PC-3 (cell line): ENCODE measurements at regions not wholly inside any gene's neighbourhood (a gene's known extent, or its start where the extent isn't known, plus 50 kb on each side); places are given as distances from the start of the nearest gene placed in this dataset.

Experiments
- ATAC-seq: fragments of 200-7000 bp; cut with Tn5 transposase; 2 replicates; pipeline ENCODE4 v1.9.1; 2020; ENCODE audit warnings: mild to moderate bottlenecking, moderate library complexity
- BruUV-seq: library from RNA; stranded (reverse); fragments of 400-500 nt; replicated peaks from 2 replicates; lab custom pipeline; 2021; lab: Mats Ljungman, UMichigan
- CTCF ChIA-PET: fragments of 300-600 bp; sonication (Branson Sonifier 250); formaldehyde crosslinking; loops from one replicate; lab custom pipeline; 2022; ENCODE audit warnings: antibody characterized with exemption; lab: Charles Lee
- POLR2A ChIA-PET: fragments of 300-600 bp; sonication (Branson Sonifier 250); formaldehyde crosslinking; loops from one replicate; lab custom pipeline; 2022; ENCODE audit warnings: antibody characterized with exemption; ENCODE audit not compliant: unreplicated experiment; lab: Charles Lee
- DNase-seq: peaks from one replicate; pipeline ENCODE4 v3.0.0-alpha.2; 2015
- H2AFZ ChIP-seq: fragments of 300-600 bp; sonication (generic); 2 replicates; pipeline ENCODE4 v1.6.0; 2016; ENCODE audit warnings: antibody characterized with exemption, low read length
- H3F3A ChIP-seq: fragments of 300-600 bp; sonication (generic); one replicate; pipeline ENCODE4 v1.6.0; 2017; ENCODE audit warnings: antibody characterized with exemption, low read length, control low read depth, mild to moderate bottlenecking; ENCODE audit not compliant: unreplicated experiment
- H3K27ac ChIP-seq: fragments of 300-600 bp; sonication (generic); 2 replicates; pipeline ENCODE4 v1.5.1; 2016; ENCODE audit warnings: mild to moderate bottlenecking, low read length
- H3K27me3 ChIP-seq: fragments of 300-600 bp; sonication (generic); 2 replicates; pipeline ENCODE4 v1.6.1; 2016; ENCODE audit warnings: low read length, mixed read lengths
- H3K36me3 ChIP-seq: fragments of 300-600 bp; sonication (generic); 2 replicates; pipeline ENCODE4 v1.6.1; 2016; ENCODE audit warnings: low read depth, mixed run types, low read length, mixed read lengths
- H3K4me1 ChIP-seq: fragments of 300-600 bp; sonication (generic); 2 replicates; pipeline ENCODE4 v1.5.1; 2016; ENCODE audit warnings: low read length; ENCODE audit not compliant: insufficient read depth
- H3K4me2 ChIP-seq: fragments of 300-600 bp; sonication (generic); 2 replicates; pipeline ENCODE4 v1.6.0; 2016; ENCODE audit warnings: low read length
- H3K4me3 ChIP-seq: fragments of 300-600 bp; sonication (generic); 2 replicates; pipeline ENCODE4 v1.5.1; 2016; ENCODE audit warnings: mild to moderate bottlenecking, low read length, mixed read lengths
- H3K79me2 ChIP-seq: fragments of 300-600 bp; sonication (generic); 2 replicates; pipeline ENCODE4 v1.6.1; 2017; ENCODE audit warnings: low read length, mixed read lengths
- H3K9ac ChIP-seq: fragments of 300-600 bp; sonication (generic); 2 replicates; pipeline ENCODE4 v1.6.0; 2016; ENCODE audit warnings: mild to moderate bottlenecking, low read length
- H3K9me2 ChIP-seq: fragments of 300-600 bp; sonication (generic); replicated peaks from 2 replicates; pipeline ENCODE4 v1.6.1; 2016; ENCODE audit warnings: mixed run types, low read length, mixed read lengths
- H3K9me3 ChIP-seq: fragments of 300-600 bp; sonication (generic); 2 replicates; pipeline ENCODE4 v1.6.1; 2016; ENCODE audit warnings: low read length, mixed read lengths
- H4K20me1 ChIP-seq: fragments of 300-600 bp; sonication (generic); 2 replicates; pipeline ENCODE4 v1.6.1; 2016; ENCODE audit warnings: low read length, mixed read lengths
- EZH2 ChIP-seq: fragments of 300-600 bp; sonication (generic); IDR thresholded peaks from one replicate; pipeline ENCODE4 v1.6.1; 2017; ENCODE audit warnings: antibody characterized with exemption, mild to moderate bottlenecking, low read length; ENCODE audit not compliant: unreplicated experiment
- EZH2phosphoT487 ChIP-seq: fragments of 300-600 bp; sonication (generic); IDR thresholded peaks from 2 replicates; pipeline ENCODE4 v1.6.1; 2018; ENCODE audit warnings: mild to moderate bottlenecking, antibody characterized with exemption, low read length, borderline replicate concordance
- intact Hi-C: fragments of 100-400 bp; cut with micrococcal nuclease; formaldehyde crosslinking; loops from 2 replicates; pipeline ENCODE4 v1.9.0; 2023
- TF ChIP-seq, protein P1 (sequence below): fragments of 300-600 bp; sonication (generic); conservative IDR thresholded peaks from 2 replicates; pipeline ENCODE4 v1.5.1; 2017; ENCODE audit warnings: antibody characterized with exemption, low read depth, mild to moderate bottlenecking, low read length

DNA sequence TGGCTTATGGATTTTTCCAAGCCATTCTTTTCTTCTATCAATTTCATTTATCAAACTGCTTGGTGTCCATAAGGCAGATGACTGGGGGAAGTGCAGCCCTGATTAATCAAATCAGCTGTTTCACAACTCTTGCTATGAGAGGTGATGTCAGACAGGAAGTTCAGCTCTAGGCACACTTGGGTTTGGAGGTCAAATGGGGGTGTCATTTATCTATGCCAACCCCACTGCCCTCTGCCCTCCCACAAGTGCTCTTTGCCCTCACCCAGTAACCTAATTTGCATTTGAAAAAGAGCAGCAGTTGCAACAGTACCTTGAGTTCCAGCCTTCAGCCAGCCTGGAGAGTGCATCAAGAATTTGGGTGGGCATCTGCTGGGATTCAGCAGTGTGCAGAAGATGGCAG is 431.3 kb upstream of the SPRED2 start:
- no peaks in the 10 kb centered on the region for H3K36me3 ChIP-seq
- no peak overlapping the region for H3K4me3 ChIP-seq
- no peak overlapping the region for H3K27ac ChIP-seq
- no peak for DNase-seq
- H2AFZ ChIP-seq = no peak overlapping the region
- no peak overlapping the region for H3K4me2 ChIP-seq
- H4K20me1 ChIP-seq = no peaks in the 10 kb centered on the region
- POLR2A ChIA-PET = no interaction called here
- no peak for ATAC-seq
- H3K9me2 ChIP-seq = no peaks in the 10 kb centered on the region
- CTCF ChIA-PET = no interaction called here
- no peaks in the 10 kb centered on the region for H3K9me3 ChIP-seq
- no peaks in the 10 kb centered on the region for H3K79me2 ChIP-seq
- intact Hi-C loops = no loop called here
- H3F3A ChIP-seq = no peaks in the 10 kb centered on the region
- H3K27me3 ChIP-seq = peaks cover 71% of the 10 kb centered on the region
- no peaks in the 10 kb centered on the region for H3K4me1 ChIP-seq
- no peak overlapping the region for H3K9ac ChIP-seq
- TF ChIP-seq EZH2phosphoT487 (no peak), EZH2 (no peak)
- TF ChIP-seq, protein P1, sequence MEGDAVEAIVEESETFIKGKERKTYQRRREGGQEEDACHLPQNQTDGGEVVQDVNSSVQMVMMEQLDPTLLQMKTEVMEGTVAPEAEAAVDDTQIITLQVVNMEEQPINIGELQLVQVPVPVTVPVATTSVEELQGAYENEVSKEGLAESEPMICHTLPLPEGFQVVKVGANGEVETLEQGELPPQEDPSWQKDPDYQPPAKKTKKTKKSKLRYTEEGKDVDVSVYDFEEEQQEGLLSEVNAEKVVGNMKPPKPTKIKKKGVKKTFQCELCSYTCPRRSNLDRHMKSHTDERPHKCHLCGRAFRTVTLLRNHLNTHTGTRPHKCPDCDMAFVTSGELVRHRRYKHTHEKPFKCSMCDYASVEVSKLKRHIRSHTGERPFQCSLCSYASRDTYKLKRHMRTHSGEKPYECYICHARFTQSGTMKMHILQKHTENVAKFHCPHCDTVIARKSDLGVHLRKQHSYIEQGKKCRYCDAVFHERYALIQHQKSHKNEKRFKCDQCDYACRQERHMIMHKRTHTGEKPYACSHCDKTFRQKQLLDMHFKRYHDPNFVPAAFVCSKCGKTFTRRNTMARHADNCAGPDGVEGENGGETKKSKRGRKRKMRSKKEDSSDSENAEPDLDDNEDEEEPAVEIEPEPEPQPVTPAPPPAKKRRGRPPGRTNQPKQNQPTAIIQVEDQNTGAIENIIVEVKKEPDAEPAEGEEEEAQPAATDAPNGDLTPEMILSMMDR = no peak
- BruUV-seq = no TSS peak

DNA sequence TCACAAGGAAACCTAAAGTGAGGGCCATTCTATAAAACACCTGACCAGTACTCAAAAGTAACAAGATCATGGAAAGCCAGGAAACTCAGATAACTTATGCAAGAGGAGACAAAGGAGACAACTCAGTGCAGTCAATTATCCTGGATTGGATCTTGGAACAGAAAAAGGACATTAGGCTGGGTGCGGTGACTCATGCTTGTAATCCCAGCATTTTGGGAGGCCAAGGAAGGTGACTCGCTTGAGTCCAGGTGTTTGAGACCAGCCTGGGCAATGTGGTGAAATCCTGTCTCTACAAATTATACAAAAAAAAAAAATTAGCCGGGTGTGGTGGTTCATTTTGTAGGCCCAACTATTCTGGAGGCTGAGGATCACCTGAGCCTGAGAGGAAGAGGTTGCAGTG is 424.5 kb upstream of the SPRED2 start:
- TF ChIP-seq, protein P1 = no peak
- no peak for TF ChIP-seq EZH2
- TF ChIP-seq EZH2phosphoT487 = no peak
- H3K9ac ChIP-seq = no peak overlapping the region
- no peaks in the 10 kb centered on the region for H3K9me2 ChIP-seq
- no peaks in the 10 kb centered on the region for H3K4me1 ChIP-seq
- H3K79me2 ChIP-seq = no peaks in the 10 kb centered on the region
- H3F3A ChIP-seq = no peaks in the 10 kb centered on the region
- H3K27me3 ChIP-seq = peaks cover 32% of the 10 kb centered on the region
- BruUV-seq = no TSS peak
- no peaks in the 10 kb centered on the region for H3K9me3 ChIP-seq
- CTCF ChIA-PET = no interaction called here
- H3K27ac ChIP-seq = no peak overlapping the region
- H3K36me3 ChIP-seq = no peaks in the 10 kb centered on the region
- POLR2A ChIA-PET = no interaction called here
- H3K4me3 ChIP-seq = no peak overlapping the region
- ATAC-seq (no peak), DNase-seq (no peak)
- H2AFZ ChIP-seq = no peak overlapping the region
- no peaks in the 10 kb centered on the region for H4K20me1 ChIP-seq
- intact Hi-C loops = no loop called here
- no peak overlapping the region for H3K4me2 ChIP-seq

DNA sequence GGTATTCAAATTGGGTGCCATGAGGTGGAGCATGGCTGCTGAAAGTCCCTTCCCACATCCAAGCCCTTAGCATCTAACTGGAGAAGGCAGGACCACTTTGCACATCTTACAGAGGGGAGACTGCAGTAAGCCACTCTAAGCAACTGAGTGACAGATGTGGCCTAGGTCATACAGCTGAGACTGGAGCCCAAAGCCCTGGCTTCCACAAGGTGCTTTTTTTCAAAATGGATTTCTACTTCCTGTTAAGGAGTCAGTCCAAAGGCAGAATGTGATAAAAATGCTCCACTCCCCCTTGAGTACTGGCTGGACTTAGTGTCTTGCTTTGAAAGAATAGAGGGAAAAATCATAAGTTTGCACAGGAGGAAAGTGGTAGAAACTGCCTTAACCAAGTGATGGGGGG is 424.0 kb upstream of the SPRED2 start:
- no peaks in the 10 kb centered on the region for H3K4me1 ChIP-seq
- no peak for ATAC-seq
- no peaks in the 10 kb centered on the region for H3K9me2 ChIP-seq
- TF ChIP-seq, protein P1 = no peak
- TF ChIP-seq EZH2 = no peak
- TF ChIP-seq EZH2phosphoT487 = no peak
- no peaks in the 10 kb centered on the region for H3F3A ChIP-seq
- H3K9ac ChIP-seq = no peak overlapping the region
- no peaks in the 10 kb centered on the region for H3K9me3 ChIP-seq
- ChIA-PET CTCF (no interaction called here), POLR2A (no interaction called here)
- H3K4me3 ChIP-seq = no peak overlapping the region
- no peaks in the 10 kb centered on the region for H4K20me1 ChIP-seq
- BruUV-seq = no TSS peak
- H3K27ac ChIP-seq = no peak overlapping the region
- H2AFZ ChIP-seq = no peak overlapping the region
- intact Hi-C loops = no loop called here
- DNase-seq = no peak
- H3K4me2 ChIP-seq = no peak overlapping the region
- peaks cover 27% of the 10 kb centered on the region for H3K27me3 ChIP-seq
- H3K36me3 ChIP-seq = no peaks in the 10 kb centered on the region
- H3K79me2 ChIP-seq = no peaks in the 10 kb centered on the region
